A549 (cell line): ENCODE measurements at regions not wholly inside any gene's neighbourhood (a gene's known extent, or its start where the extent isn't known, plus 50 kb on each side); places are given as distances from the start of the nearest gene placed in this dataset.

ENCODE experiments used
- BCL3 ChIP-seq: fragments of >200 bp; sonication (Bioruptor Twin); formaldehyde crosslinking; IDR thresholded peaks from 3 replicates; pipeline ENCODE4 v1.6.1; 2016
- CTCF ChIP-seq: fragments of >200 bp; sonication (Bioruptor Twin); formaldehyde crosslinking; IDR thresholded peaks from 3 replicates; pipeline ENCODE4 v1.5.1; 2016
- POLR2A ChIP-seq: IDR thresholded peaks from 2 replicates; pipeline ENCODE4 v1.6.1; 2012; ENCODE audit warnings: mild to moderate bottlenecking, low read length
- RCOR1 ChIP-seq: fragments of 150-350 bp; IDR thresholded peaks from 2 replicates; pipeline ENCODE4 v1.6.1; 2014; ENCODE audit warnings: antibody characterized with exemption, low read length, low read depth
- TFCP2L1 ChIP-seq: fragments of 250-450 bp; sonication (Bioruptor Pico); IDR thresholded peaks from 2 replicates; pipeline ENCODE4 v1.5.0; 2021; ENCODE audit warnings: mild to moderate bottlenecking

GRCh38 chr13:84784443-84785153 is 902.3 kb upstream of the SLITRK1 start:
- TF ChIP-seq CTCF, result no peak
- no peak for TF ChIP-seq BCL3
- no peak for TF ChIP-seq POLR2A
- TF ChIP-seq RCOR1, result no peak
- TF ChIP-seq TFCP2L1 (CRISPR knock-in tag), result no peak
